ENCODE measurements at regions not wholly inside any gene's neighbourhood (a gene's known extent, or its start where the extent isn't known, plus 50 kb on each side); places are given as distances from the start of the nearest gene placed in this dataset.

DNA sequence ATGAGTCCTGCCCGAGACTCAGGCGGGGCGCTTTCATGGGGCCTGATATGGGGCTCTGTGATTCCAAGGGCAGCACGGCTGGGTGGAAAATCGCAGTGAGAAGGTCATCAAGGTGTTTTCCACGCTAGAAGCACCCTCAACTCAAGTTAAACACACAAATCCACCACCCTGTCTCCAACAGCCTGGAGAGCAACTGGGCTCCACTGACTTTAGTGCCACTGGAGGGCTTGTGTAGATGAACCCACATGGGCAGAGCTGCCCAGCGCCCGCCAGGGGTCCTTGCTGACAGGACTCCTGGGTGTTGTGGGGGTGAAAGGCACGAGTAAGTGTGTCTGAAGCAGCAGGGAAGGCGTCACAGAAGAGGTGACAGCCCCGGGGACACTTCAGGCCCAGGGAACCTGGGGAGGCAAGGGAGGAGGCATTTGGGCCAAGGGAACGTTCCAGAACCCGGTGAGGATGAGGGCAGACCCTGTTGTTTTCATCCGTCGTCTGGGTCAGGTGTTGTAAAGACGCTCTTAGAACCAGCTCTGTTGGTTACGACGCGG is 51.8 kb upstream of the CTDP1 start:
- no peak for ATAC-seq

DNA sequence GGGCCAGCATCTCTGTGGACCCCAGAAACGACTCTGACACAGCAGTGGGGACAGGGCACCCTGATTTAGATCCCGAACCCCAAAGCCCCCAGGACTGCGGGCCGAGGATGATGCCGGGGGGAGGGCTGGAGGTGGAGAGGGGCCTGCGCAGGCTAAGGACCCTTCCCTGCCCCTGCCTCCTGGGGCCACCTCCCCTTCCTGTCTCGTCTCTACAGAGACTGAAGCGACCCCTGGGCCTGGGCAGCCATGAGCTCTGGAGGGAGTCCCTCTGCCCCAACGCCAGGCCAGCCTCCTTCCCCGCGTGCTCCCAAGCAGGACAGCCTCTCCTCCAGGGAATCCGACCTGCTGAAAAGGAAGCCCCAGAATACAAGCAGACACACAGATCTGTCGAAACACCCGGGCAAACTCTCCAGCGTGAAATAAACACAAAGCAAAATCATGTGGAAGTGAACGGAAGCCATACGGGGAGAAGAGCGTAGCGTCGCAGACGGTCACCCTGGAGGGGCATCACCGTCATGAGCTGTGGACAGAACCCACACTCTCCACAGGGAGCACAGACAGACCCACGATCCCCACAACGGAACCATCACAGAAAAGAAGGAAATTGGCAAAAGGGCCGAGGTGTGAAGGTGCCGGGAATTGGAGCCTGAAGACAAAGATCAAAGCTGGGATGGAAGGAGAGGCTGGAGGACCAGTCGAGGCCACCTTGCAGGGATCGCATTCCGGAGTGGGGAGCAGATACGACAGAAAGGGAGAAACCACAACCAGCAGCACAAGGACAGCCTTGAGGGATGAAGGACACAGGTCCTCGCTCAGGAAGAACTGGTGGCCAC is 51.0 kb upstream of the CTDP1 start:
- no peak for ATAC-seq

DNA sequence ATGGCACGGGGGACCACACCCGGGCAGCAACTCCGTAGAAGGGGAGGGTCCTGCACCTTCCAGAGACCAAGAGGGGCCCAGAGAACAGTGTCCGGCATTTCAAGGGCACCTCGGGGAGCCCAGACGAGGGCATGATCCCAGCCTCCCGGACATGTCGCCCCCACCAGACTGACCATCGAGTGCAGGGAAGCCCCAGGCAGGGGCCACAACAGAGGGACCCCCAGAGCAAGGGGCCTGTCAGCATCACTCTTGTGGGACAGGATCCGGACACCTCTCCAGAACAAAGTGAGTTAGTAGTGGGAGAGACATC is 50.4 kb upstream of the CTDP1 start:
- ATAC-seq = no peak

DNA sequence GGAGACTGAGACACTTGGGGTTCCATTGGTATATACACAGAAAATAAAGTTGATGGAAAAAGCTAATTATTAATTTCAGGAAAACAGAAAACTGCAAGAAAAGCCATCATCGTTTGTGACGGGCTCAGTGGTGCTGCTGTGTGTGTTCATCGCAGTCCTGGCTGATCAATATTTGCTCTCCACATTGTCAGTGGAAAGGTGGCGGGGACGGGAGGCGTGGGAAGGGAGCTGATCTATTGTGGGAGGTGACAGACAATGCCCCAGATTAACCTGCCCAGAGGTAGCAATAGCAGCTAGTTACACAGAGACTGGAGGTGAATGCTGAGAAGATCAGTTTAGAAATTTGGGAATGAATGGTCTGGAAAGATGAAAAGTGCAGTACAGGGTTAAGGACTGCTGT is 50.0 kb upstream of the CTDP1 start:
- no peak for ATAC-seq
